ENCODE measurements at regions not wholly inside any gene's neighbourhood (a gene's known extent, or its start where the extent isn't known, plus 50 kb on each side); places are given as distances from the start of the nearest gene placed in this dataset.

DNA sequence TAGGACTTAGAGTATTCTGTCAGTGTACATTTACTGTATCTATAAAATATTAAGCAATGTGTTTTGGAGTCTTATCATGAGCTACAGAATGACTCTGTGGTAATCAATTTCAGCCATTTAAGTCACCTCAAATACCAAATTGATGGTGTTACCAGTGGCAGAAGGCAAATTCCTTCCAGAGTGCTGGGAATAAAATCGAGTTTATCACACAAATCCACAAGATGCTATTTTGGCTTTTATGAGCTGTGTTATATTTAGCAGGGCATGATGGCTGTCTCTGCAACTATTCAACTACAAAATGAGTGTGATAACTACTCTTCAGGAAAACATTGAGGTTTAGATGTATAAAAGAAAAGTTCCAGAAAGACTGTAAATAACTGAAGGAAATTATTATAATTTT is 78.2 kb downstream of the AREG start:
- H3K4me1 ChIP-seq = no peaks in the 10 kb centered on the region
- TF ChIP-seq, protein P1, sequence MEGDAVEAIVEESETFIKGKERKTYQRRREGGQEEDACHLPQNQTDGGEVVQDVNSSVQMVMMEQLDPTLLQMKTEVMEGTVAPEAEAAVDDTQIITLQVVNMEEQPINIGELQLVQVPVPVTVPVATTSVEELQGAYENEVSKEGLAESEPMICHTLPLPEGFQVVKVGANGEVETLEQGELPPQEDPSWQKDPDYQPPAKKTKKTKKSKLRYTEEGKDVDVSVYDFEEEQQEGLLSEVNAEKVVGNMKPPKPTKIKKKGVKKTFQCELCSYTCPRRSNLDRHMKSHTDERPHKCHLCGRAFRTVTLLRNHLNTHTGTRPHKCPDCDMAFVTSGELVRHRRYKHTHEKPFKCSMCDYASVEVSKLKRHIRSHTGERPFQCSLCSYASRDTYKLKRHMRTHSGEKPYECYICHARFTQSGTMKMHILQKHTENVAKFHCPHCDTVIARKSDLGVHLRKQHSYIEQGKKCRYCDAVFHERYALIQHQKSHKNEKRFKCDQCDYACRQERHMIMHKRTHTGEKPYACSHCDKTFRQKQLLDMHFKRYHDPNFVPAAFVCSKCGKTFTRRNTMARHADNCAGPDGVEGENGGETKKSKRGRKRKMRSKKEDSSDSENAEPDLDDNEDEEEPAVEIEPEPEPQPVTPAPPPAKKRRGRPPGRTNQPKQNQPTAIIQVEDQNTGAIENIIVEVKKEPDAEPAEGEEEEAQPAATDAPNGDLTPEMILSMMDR (IDR thresholded peaks at IDR 0.05) = no peak
- no peak for TF ChIP-seq EP300 (IDR thresholded peaks at IDR 0.05)
- no peak for TF ChIP-seq POLR2A (IDR thresholded peaks at IDR 0.05)
- 55 to 71% methylated on average over 1 of the region's 1 CpG for WGBS, 2 donors
- H3K36me3 ChIP-seq = no peaks in the 10 kb centered on the region
- H3K27ac ChIP-seq = no peak overlapping the region
- H3K4me3 ChIP-seq = no peak overlapping the region
- H3K9me3 ChIP-seq = no peaks in the 10 kb centered on the region
- no peaks in the 10 kb centered on the region for H3K27me3 ChIP-seq
- DNase-seq (ENCODE audit: low spot score in 2 of 2) = no peak

DNA sequence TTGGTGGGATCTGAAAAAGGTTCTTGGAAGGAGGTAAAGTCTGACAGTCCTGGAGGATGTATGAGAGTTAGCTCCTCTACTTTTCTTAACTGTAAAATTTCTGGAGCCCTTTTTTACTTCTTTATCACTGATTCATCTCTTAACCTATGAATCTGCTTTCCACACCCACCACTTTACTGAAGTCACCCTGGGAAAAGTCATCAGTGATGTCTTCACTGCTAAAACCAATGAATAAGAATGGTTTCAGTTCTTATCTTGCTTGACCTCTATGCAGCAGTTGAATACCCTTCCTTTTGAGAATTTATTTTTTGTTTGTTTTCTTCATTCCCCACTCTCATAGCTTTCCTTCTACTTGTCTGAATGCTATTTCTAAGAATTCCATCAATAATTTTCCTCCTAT is 80.0 kb downstream of the AREG start:
- Histone ChIP-seq H3K9me3 (no peaks in the 10 kb centered on the region), H3K4me3 (no peak overlapping the region), H3K27ac (no peak overlapping the region), H3K27me3 (no peaks in the 10 kb centered on the region), H3K36me3 (no peaks in the 10 kb centered on the region), H3K4me1 (peaks cover 0 to 9% (median 0%) of the 10 kb centered on the region in 4 donors)
- TF ChIP-seq POLR2A (IDR thresholded peaks at IDR 0.05) (no peak), EP300 (IDR thresholded peaks at IDR 0.05) (no peak)
- TF ChIP-seq, protein P1 (IDR thresholded peaks at IDR 0.05) = no peak
- DNase-seq (ENCODE audit: low spot score in 2 of 2) = no peak

DNA sequence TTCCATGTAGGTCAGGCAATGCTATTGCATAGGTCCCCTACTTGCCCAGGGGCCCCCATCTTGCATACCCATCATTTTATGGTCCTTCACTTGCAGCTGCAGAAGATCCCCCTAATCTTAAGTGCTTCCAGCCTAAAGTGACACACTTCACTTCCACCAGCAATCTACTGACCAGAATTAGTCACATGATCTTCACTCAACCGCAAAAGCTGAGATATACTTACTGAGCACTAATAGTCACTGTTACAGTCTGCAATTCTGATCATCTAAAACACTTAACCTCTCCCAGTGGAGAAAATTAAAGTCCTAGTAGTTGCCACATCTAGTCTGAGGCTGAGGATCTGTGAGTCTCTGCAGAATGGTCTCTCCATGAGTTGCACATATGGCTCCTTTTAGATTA is 82.1 kb downstream of the AREG start:
- H3K9me3 ChIP-seq = no peaks in the 10 kb centered on the region
- TF ChIP-seq POLR2A (IDR thresholded peaks at IDR 0.05) = no peak
- TF ChIP-seq, protein P1 (IDR thresholded peaks at IDR 0.05) = no peak
- TF ChIP-seq EP300 (IDR thresholded peaks at IDR 0.05) = no peak
- 85 to 96% methylated on average over 1 of the region's 1 CpG for WGBS, 2 donors
- no peak overlapping the region for H3K27ac ChIP-seq
- H3K36me3 ChIP-seq = no peaks in the 10 kb centered on the region
- H3K4me1 ChIP-seq = peaks cover 0 to 18% (median 0%) of the 10 kb centered on the region in 4 donors
- H3K27me3 ChIP-seq = no peaks in the 10 kb centered on the region
- no peak for DNase-seq (ENCODE audit: low spot score in 2 of 2)
- no peak overlapping the region for H3K4me3 ChIP-seq

DNA sequence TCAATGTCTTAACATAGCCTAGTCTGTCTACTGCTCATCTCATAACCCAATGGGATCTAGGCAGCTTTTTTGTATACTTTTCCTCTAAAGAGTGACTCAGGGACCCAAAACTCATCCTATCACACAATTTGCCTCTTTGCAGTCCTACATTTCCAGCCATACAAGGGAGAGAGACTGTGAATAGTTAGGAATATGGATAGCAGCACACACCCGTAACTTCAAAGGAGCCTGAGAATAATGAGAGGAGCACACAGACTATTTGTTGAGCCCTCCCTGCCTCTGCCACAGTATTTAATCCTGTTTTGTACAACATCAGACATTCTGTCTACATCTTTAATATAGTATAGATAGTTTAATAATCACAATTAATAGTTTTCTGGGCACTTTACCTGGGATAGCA is 83.2 kb downstream of the AREG start:
- H3K36me3 ChIP-seq = no peaks in the 10 kb centered on the region
- no peaks in the 10 kb centered on the region for H3K9me3 ChIP-seq
- no peak overlapping the region for H3K27ac ChIP-seq
- peaks cover 0 to 18% (median 0%) of the 10 kb centered on the region in 4 donors for H3K4me1 ChIP-seq
- DNase-seq (ENCODE audit: low spot score in 2 of 2) = no peak
- H3K4me3 ChIP-seq = no peak overlapping the region
- no peaks in the 10 kb centered on the region for H3K27me3 ChIP-seq
- 89 to 100% methylated on average over 1 of the region's 1 CpG for WGBS, 2 donors
- no peak for TF ChIP-seq EP300 (IDR thresholded peaks at IDR 0.05)
- TF ChIP-seq POLR2A (IDR thresholded peaks at IDR 0.05) = no peak
- TF ChIP-seq, protein P1 (IDR thresholded peaks at IDR 0.05) = no peak

DNA sequence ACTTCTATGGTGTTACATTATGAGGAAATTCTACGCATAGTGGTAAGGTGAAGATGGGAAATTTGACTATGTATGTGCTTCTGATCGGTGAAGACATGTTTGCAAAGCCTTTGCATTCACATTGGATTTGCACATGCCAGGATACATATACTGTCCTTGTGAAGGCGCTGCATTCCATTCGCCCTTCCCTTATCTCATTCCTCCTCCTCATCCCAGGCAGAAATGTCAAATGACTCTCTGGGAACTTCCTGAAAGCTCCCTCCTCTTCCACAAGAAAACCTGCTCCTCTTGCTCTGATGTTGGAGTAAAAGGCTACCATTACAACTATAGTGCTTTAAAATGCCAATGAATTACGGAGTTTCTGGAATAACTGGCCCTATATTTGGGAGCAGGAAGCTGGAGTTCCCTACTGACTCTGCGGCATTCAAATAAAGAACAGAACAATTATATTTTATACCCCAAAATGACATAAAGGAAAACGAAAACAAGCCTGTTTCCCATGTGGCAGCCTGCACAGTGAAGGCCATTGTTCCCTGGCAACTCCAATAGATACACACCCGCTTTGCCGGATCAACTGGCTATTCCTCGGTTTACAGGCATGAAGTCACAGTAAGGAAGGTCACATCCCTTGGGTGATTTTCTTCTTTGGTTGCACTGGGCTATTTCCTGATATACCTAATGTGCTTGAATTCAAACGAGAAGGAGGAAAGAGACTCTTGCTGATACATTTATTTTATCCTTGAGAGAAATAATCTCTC is 84.5 kb downstream of the AREG start:
- Histone ChIP-seq H3K4me1 (peaks cover 0 to 18% (median 0%) of the 10 kb centered on the region in 4 donors), H3K27me3 (no peaks in the 10 kb centered on the region), H3K36me3 (no peaks in the 10 kb centered on the region), H3K4me3 (no peak overlapping the region), H3K27ac (no peak overlapping the region), H3K9me3 (no peaks in the 10 kb centered on the region)
- no peak for DNase-seq (ENCODE audit: low spot score in 2 of 2)
- 46 to 54% methylated on average over 11 of the region's 11 CpGs for WGBS, 2 donors
- TF ChIP-seq, protein P1 (IDR thresholded peaks at IDR 0.05) = no peak
- TF ChIP-seq POLR2A (IDR thresholded peaks at IDR 0.05) (no peak), EP300 (IDR thresholded peaks at IDR 0.05) (no peak)
